Transverse colon (tissue), 3 donors: ENCODE measurements at regions not wholly inside any gene's neighbourhood (a gene's known extent, or its start where the extent isn't known, plus 50 kb on each side); places are given as distances from the start of the nearest gene placed in this dataset.

Experiments used
- POLR2A ChIP-seq: fragments of 450-650 bp; IDR thresholded peaks from one replicate; pipeline ENCODE4 v1.6.1; 2016; ENCODE audit warnings: antibody characterized with exemption, mild to moderate bottlenecking, moderate library complexity
- TF ChIP-seq, protein P1 (sequence below), 5 experiments: fragments of 200-600 bp in 3 of 5; fragments of 450-650 bp in 2 of 5; sonication (generic) in 3 of 5; IDR thresholded peaks; 1 replicate in 2 of 5; 2 replicates in 3 of 5; pipeline ENCODE4 v1.5.1; 2016 to 2017; ENCODE audit warnings: antibody characterized with exemption in 5 of 5, inconsistent platforms in 3 of 5, mild to moderate bottlenecking in 2 of 5, moderate library complexity in 1 of 5

DNA sequence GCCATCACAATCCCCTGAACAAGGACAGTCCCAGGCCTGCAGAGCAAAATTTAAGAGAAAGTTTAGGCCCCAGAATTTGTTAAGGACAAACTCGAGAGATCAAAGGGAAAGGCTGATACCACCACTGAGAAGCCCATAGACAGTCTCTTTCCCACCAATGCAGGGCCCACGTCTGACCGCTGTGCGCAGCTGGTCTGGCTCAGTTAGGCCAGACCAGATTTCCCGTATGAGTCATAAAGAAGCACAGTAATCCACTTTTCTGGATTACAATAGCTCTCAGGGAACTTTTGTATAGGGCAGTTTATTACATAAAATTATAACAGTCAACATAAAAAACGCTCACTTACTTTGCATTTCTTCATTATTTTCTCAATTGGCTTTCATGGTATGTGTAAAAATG is 259.5 kb downstream of the RCHY1 start:
- TF ChIP-seq, protein P1, sequence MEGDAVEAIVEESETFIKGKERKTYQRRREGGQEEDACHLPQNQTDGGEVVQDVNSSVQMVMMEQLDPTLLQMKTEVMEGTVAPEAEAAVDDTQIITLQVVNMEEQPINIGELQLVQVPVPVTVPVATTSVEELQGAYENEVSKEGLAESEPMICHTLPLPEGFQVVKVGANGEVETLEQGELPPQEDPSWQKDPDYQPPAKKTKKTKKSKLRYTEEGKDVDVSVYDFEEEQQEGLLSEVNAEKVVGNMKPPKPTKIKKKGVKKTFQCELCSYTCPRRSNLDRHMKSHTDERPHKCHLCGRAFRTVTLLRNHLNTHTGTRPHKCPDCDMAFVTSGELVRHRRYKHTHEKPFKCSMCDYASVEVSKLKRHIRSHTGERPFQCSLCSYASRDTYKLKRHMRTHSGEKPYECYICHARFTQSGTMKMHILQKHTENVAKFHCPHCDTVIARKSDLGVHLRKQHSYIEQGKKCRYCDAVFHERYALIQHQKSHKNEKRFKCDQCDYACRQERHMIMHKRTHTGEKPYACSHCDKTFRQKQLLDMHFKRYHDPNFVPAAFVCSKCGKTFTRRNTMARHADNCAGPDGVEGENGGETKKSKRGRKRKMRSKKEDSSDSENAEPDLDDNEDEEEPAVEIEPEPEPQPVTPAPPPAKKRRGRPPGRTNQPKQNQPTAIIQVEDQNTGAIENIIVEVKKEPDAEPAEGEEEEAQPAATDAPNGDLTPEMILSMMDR (IDR thresholded peaks at IDR 0.05), result no peak
- TF ChIP-seq POLR2A, result no peak
